SK-N-SH (cell line): ENCODE measurements at regions not wholly inside any gene's neighbourhood (a gene's known extent, or its start where the extent isn't known, plus 50 kb on each side); places are given as distances from the start of the nearest gene placed in this dataset.

Experiments
- CTCF ChIA-PET: fragments of 300-600, 350-600 bp; formaldehyde crosslinking; extraction: SDS; loops from one replicate; lab custom pipeline; 2021; lab: Yijun Ruan, JAX
- POLR2A ChIA-PET: fragments of 350-600 bp; sonication (Branson Sonifier 250); formaldehyde crosslinking; extraction: SDS; loops from one replicate; lab custom pipeline; 2020; ENCODE audit warnings: antibody characterized with exemption, inconsistent platforms; lab: Yijun Ruan, JAX
- DNase-seq: peaks from one replicate; pipeline ENCODE4 v3.0.0; 2012
- H2AFZ ChIP-seq: fragments of 200-600 bp; sonication (generic); 2 replicates; pipeline ENCODE4 v1.8.1; 2016; ENCODE audit warnings: antibody characterized with exemption, mild to moderate bottlenecking, low read depth
- H3F3A ChIP-seq: fragments of 200-600 bp; sonication (generic); replicated peaks from 2 replicates; pipeline ENCODE3; 2016; ENCODE audit warnings: antibody characterized with exemption, mild to moderate bottlenecking; ENCODE audit not compliant: insufficient read depth
- H3K27ac ChIP-seq, 2 experiments: fragments of 200-500 bp in 1 of 2; fragments of 200-600 bp in 1 of 2; sonication (Bioruptor generic) in 1 of 2; sonication (generic), shearing (Covaris generic) in 1 of 2; 2 replicates each; pipeline versions ENCODE4 v1.5.1 to v1.6.1; 2014 to 2016; ENCODE audit warnings: low read depth in 2 of 2, inconsistent platforms in 1 of 2, low read length in 1 of 2, mild to moderate bottlenecking in 1 of 2, mixed read lengths in 1 of 2
- H3K27me3 ChIP-seq: fragments of 200-600 bp; sonication (generic), shearing (Covaris generic); 2 replicates; pipeline ENCODE4 v1.6.1; 2016; ENCODE audit warnings: mixed run types; ENCODE audit not compliant: insufficient read depth
- H3K36me3 ChIP-seq, 2 experiments: fragments of 200-500 bp in 1 of 2; fragments of 200-600 bp in 1 of 2; sonication (Bioruptor generic) in 1 of 2; sonication (generic) in 1 of 2; replicated peaks in 1 of 2; 2 replicates each; pipeline versions ENCODE3 to v1.5.1; 2014 to 2016; ENCODE audit warnings: low read length in 1 of 2, mild to moderate bottlenecking in 1 of 2; ENCODE audit not compliant: insufficient read depth in 2 of 2, control insufficient read depth in 1 of 2
- H3K4me1 ChIP-seq, 2 experiments: fragments of 200-500 bp in 1 of 2; fragments of 200-600 bp in 1 of 2; sonication (Bioruptor generic) in 1 of 2; sonication (generic), shearing (Covaris generic) in 1 of 2; 2 replicates each; pipeline versions ENCODE4 v1.5.1 to v1.6.1; 2014 to 2016; ENCODE audit warnings: low read depth in 1 of 2, low read length in 1 of 2, mixed run types in 1 of 2; ENCODE audit not compliant: insufficient read depth in 2 of 2, control insufficient read depth in 1 of 2
- H3K4me2 ChIP-seq: fragments of 200-600 bp; sonication (generic), shearing (Covaris generic); 2 replicates; pipeline ENCODE4 v1.6.1; 2017; ENCODE audit warnings: mixed run types
- H3K4me3 ChIP-seq, 2 experiments: fragments of 200-500 bp in 1 of 2; fragments of 200-600 bp in 1 of 2; sonication (Bioruptor generic) in 1 of 2; sonication (generic), shearing (Covaris generic) in 1 of 2; 2 replicates each; pipeline versions ENCODE4 v1.5.1 to v1.8.1; 2014 to 2016; ENCODE audit warnings: low read depth in 2 of 2, inconsistent platforms in 1 of 2, low read length in 1 of 2, mild to moderate bottlenecking in 1 of 2, mixed read lengths in 1 of 2, moderate library complexity in 1 of 2
- H3K79me2 ChIP-seq: fragments of 200-600 bp; sonication (generic); 2 replicates; pipeline ENCODE4 v1.8.1; 2017; ENCODE audit warnings: mild to moderate bottlenecking; ENCODE audit not compliant: insufficient read depth
- H3K9ac ChIP-seq: fragments of 200-600 bp; sonication (generic); 2 replicates; pipeline ENCODE4 v1.6.1; 2017; ENCODE audit warnings: mixed run types
- H3K9me2 ChIP-seq: fragments of 200-600 bp; sonication (generic); 2 replicates; pipeline ENCODE4 v1.6.1; 2017; ENCODE audit warnings: mixed run types
- H3K9me3 ChIP-seq: fragments of 200-600 bp; sonication (generic); 2 replicates; pipeline ENCODE4 v1.6.1; 2017; ENCODE audit warnings: mixed run types, mild to moderate bottlenecking, moderate library complexity
- H4K20me1 ChIP-seq: fragments of 200-600 bp; sonication (generic); 2 replicates; pipeline ENCODE4 v1.6.1; 2017; ENCODE audit warnings: mild to moderate bottlenecking, mixed run types; ENCODE audit not compliant: insufficient read depth
- EZH2phosphoT487 ChIP-seq: fragments of 200-600 bp; sonication (generic); IDR thresholded peaks from 2 replicates; pipeline ENCODE4 v1.6.1; 2017; ENCODE audit warnings: low read depth, mixed run types, mild to moderate bottlenecking, antibody characterized with exemption, moderate library complexity, borderline replicate concordance
- FOXJ3 ChIP-seq: sonication (generic); formaldehyde crosslinking; IDR thresholded peaks from 2 replicates; pipeline ENCODE4 v1.5.1; 2020; ENCODE audit warnings: mild to moderate bottlenecking, missing genetic modification reagents
- GATA2 ChIP-seq: sonication (generic); formaldehyde crosslinking; IDR thresholded peaks from 2 replicates; pipeline ENCODE4 v1.5.0; 2020; ENCODE audit warnings: mild to moderate bottlenecking, missing genetic modification reagents
- JUND ChIP-seq: IDR thresholded peaks from 2 replicates; pipeline ENCODE4 v1.4.0; 2012
- MEF2A ChIP-seq: IDR thresholded peaks from 2 replicates; pipeline ENCODE4 v1.4.0; 2012; ENCODE audit warnings: low read depth, borderline replicate concordance
- MXI1 ChIP-seq: IDR thresholded peaks from 2 replicates; pipeline ENCODE4 v1.6.1; 2012; ENCODE audit warnings: mild to moderate bottlenecking, low read depth, low read length, improper control_type of control experiment
- NRF1 ChIP-seq: IDR thresholded peaks from 2 replicates; pipeline ENCODE4 v1.6.1; 2012; ENCODE audit warnings: low read depth, mild to moderate bottlenecking, low read length
- RAD21 ChIP-seq: IDR thresholded peaks from 2 replicates; pipeline ENCODE4 v1.6.1; 2012; ENCODE audit warnings: mild to moderate bottlenecking, low read length
- RCOR1 ChIP-seq: fragments of 150-350 bp; IDR thresholded peaks from 2 replicates; pipeline ENCODE4 v1.6.1; 2017; ENCODE audit warnings: antibody characterized with exemption, low read length
- RXRA ChIP-seq: IDR thresholded peaks from 2 replicates; pipeline ENCODE4 v1.4.0; 2012; ENCODE audit warnings: low read depth, mild to moderate bottlenecking, borderline replicate concordance
- TAF1 ChIP-seq: IDR thresholded peaks from 2 replicates; pipeline ENCODE4 v1.6.1; 2012; ENCODE audit warnings: low read depth, mild to moderate bottlenecking, low read length, moderate library complexity, borderline replicate concordance
- TCF12 ChIP-seq: IDR thresholded peaks from 2 replicates; pipeline ENCODE4 v1.4.0; 2012
- TEAD4 ChIP-seq: IDR thresholded peaks from 2 replicates; pipeline ENCODE4 v1.4.0; 2012; ENCODE audit warnings: mild to moderate bottlenecking, borderline replicate concordance; ENCODE audit not compliant: insufficient read depth
- YY1 ChIP-seq: IDR thresholded peaks from 2 replicates; pipeline ENCODE4 v1.4.0; 2012; ENCODE audit warnings: low read depth, mild to moderate bottlenecking
- WGBS: methylation state at CpG from one replicate; pipeline ENCODE4 v1.1.6; 2017; ENCODE audit warnings: low lambda C conversion rate; 5-methylcytosine and 5-hydroxymethylcytosine counted together
- TF ChIP-seq, protein P1 (sequence below): IDR thresholded peaks from 2 replicates; pipeline ENCODE4 v1.4.0; 2012; ENCODE audit warnings: low read depth
- TF ChIP-seq, protein P2 (sequence below): fragments of 200-600 bp; sonication (generic); IDR thresholded peaks from 2 replicates; pipeline ENCODE4 v1.6.1; 2017; ENCODE audit warnings: antibody characterized with exemption, mild to moderate bottlenecking, moderate library complexity
- TF ChIP-seq, protein P3 (sequence below): IDR thresholded peaks from 2 replicates; pipeline ENCODE4; 2012
- TF ChIP-seq, protein P4 (sequence below): IDR thresholded peaks from 2 replicates; pipeline ENCODE4 v1.6.1; 2012; ENCODE audit warnings: mild to moderate bottlenecking, low read depth, low read length, moderate library complexity

DNA sequence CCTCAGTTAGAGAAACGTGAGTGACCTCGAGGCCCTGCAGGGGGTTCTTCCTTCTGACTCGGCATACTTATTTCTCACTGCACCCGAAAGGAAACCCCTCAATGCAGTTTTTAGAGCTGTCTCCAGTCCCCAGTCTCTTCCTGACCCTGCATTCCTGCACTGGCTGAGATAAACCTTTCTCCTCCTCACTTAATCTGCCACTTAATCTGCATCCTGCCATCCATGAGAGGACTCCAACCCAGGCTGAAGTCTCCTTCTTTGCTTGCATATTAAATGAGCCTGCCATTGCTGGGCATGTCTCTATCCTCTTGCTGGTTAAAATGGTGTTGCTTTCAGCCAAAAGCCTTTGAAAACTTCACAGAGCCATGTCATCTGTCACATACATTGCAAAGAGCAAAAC, 125.6 kb upstream of the GATA6 start:
- no peak for DNase-seq
- Histone ChIP-seq H3K79me2 (no peaks in the 10 kb centered on the region), H4K20me1 (no peaks in the 10 kb centered on the region), H3K4me3 (no peak overlapping the region), H3K36me3 (no peaks in the 10 kb centered on the region), H3K27me3 (peaks cover 66% of the 10 kb centered on the region; the same call in 1 of the 2 replicates), H3K4me2 (no peak overlapping the region), H3K9ac (no peak overlapping the region), H3K4me1 (no peaks in the 10 kb centered on the region), H3K9me2 (no peaks in the 10 kb centered on the region), H3K9me3 (no peaks in the 10 kb centered on the region), H3K27ac (no peak overlapping the region), H2AFZ (no peak overlapping the region), H3F3A (no peaks in the 10 kb centered on the region)
- POLR2A ChIA-PET: no interaction called here
- TF ChIP-seq TCF12: no peak
- TF ChIP-seq, protein P1, sequence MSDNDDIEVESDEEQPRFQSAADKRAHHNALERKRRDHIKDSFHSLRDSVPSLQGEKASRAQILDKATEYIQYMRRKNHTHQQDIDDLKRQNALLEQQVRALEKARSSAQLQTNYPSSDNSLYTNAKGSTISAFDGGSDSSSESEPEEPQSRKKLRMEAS: no peak
- TF ChIP-seq TEAD4: no peak
- TF ChIP-seq YY1: no peak
- no peak for TF ChIP-seq RXRA
- TF ChIP-seq GATA2 (CRISPR knock-in tag): no peak
- no peak for TF ChIP-seq FOXJ3 (CRISPR knock-in tag)
- no peak for TF ChIP-seq NRF1
- TF ChIP-seq EZH2phosphoT487: no peak
- TF ChIP-seq MXI1: no peak
- TF ChIP-seq JUND: no peak
- no peak for TF ChIP-seq MEF2A
- TF ChIP-seq, protein P2, sequence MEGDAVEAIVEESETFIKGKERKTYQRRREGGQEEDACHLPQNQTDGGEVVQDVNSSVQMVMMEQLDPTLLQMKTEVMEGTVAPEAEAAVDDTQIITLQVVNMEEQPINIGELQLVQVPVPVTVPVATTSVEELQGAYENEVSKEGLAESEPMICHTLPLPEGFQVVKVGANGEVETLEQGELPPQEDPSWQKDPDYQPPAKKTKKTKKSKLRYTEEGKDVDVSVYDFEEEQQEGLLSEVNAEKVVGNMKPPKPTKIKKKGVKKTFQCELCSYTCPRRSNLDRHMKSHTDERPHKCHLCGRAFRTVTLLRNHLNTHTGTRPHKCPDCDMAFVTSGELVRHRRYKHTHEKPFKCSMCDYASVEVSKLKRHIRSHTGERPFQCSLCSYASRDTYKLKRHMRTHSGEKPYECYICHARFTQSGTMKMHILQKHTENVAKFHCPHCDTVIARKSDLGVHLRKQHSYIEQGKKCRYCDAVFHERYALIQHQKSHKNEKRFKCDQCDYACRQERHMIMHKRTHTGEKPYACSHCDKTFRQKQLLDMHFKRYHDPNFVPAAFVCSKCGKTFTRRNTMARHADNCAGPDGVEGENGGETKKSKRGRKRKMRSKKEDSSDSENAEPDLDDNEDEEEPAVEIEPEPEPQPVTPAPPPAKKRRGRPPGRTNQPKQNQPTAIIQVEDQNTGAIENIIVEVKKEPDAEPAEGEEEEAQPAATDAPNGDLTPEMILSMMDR: no peak
- TF ChIP-seq, protein P3, sequence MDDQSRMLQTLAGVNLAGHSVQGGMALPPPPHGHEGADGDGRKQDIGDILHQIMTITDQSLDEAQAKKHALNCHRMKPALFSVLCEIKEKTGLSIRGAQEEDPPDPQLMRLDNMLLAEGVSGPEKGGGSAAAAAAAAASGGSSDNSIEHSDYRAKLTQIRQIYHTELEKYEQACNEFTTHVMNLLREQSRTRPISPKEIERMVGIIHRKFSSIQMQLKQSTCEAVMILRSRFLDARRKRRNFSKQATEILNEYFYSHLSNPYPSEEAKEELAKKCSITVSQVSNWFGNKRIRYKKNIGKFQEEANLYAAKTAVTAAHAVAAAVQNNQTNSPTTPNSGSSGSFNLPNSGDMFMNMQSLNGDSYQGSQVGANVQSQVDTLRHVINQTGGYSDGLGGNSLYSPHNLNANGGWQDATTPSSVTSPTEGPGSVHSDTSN: no peak
- TF ChIP-seq RAD21: no peak
- no peak for TF ChIP-seq RCOR1
- TF ChIP-seq, protein P4, sequence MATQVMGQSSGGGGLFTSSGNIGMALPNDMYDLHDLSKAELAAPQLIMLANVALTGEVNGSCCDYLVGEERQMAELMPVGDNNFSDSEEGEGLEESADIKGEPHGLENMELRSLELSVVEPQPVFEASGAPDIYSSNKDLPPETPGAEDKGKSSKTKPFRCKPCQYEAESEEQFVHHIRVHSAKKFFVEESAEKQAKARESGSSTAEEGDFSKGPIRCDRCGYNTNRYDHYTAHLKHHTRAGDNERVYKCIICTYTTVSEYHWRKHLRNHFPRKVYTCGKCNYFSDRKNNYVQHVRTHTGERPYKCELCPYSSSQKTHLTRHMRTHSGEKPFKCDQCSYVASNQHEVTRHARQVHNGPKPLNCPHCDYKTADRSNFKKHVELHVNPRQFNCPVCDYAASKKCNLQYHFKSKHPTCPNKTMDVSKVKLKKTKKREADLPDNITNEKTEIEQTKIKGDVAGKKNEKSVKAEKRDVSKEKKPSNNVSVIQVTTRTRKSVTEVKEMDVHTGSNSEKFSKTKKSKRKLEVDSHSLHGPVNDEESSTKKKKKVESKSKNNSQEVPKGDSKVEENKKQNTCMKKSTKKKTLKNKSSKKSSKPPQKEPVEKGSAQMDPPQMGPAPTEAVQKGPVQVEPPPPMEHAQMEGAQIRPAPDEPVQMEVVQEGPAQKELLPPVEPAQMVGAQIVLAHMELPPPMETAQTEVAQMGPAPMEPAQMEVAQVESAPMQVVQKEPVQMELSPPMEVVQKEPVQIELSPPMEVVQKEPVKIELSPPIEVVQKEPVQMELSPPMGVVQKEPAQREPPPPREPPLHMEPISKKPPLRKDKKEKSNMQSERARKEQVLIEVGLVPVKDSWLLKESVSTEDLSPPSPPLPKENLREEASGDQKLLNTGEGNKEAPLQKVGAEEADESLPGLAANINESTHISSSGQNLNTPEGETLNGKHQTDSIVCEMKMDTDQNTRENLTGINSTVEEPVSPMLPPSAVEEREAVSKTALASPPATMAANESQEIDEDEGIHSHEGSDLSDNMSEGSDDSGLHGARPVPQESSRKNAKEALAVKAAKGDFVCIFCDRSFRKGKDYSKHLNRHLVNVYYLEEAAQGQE: no peak
- no peak for TF ChIP-seq TAF1
- WGBS: 2% methylated on average over 4 of the region's 4 CpGs
- CTCF ChIA-PET: no interaction called here
